ENCODE measurements at regions not wholly inside any gene's neighbourhood (a gene's known extent, or its start where the extent isn't known, plus 50 kb on each side); places are given as distances from the start of the nearest gene placed in this dataset.

- H3K27ac ChIP-seq (ENCODE audit: low read length in 2 of 2) = no peak overlapping the region
- DNase-seq (no peak), ATAC-seq (ENCODE audit: low read depth) (no peak)
- H2AFZ ChIP-seq (ENCODE audit: insufficient read depth, low read depth, low read length, poor library complexity, severe bottlenecking) = no peak overlapping the region
- H3K9ac ChIP-seq (ENCODE audit: low read length) = no peak overlapping the region
- ChIA-PET POLR2A (no interaction called here), CTCF (no interaction called here)
- intact Hi-C loops (cut with micrococcal nuclease) = no loop called here
- no peak overlapping the region for H3K4me3 ChIP-seq (ENCODE audit: control extremely low read depth in 1 of 5, extremely low read depth in 1 of 5, insufficient read depth in 1 of 5, low read depth in 2 of 5, low read length in 4 of 5)
- no peak for TF ChIP-seq CTCF (IDR thresholded peaks at IDR 0.05)
- no peak for TF ChIP-seq EZH2 (IDR thresholded peaks at IDR 0.05; ENCODE audit: borderline replicate concordance, insufficient read depth, low read depth, low read length, poor library complexity, severe bottlenecking)
- Mint-ChIP-seq H3K4me3 (no peak overlapping the region), H3K4me1 (no peaks in the 10 kb centered on the region), H3K27me3 (peaks cover 7% of the 10 kb centered on the region), H3K27ac (no peak overlapping the region), H3K9me3 (ENCODE audit: insufficient read depth) (peaks cover 2% of the 10 kb centered on the region)
- no peaks in the 10 kb centered on the region for H3K27me3 ChIP-seq (replicated peaks in 1 of 4; ENCODE audit: control extremely low read depth in 1 of 4, control insufficient read depth in 3 of 4, insufficient read depth in 4 of 4, low read length in 3 of 4)
- no peaks in the 10 kb centered on the region for H3K36me3 ChIP-seq (replicated peaks in 1 of 2; ENCODE audit: control extremely low read depth in 1 of 2, control insufficient read depth in 1 of 2, extremely low read depth in 1 of 2, insufficient read depth in 2 of 2, low read length in 1 of 2)
- WGBS (ENCODE audit: insufficient coverage) = no CpG with 5 or more reads among the region's 4 CpGs
- H3K4me2 ChIP-seq (replicated peaks; ENCODE audit: low read depth, low read length, poor library complexity, severe bottlenecking) = no peak overlapping the region
- H3K4me1 ChIP-seq (ENCODE audit: control insufficient read depth in 2 of 2, insufficient read depth in 2 of 2, low read length in 2 of 2) = no peaks in the 10 kb centered on the region
- H3K79me2 ChIP-seq (ENCODE audit: control insufficient read depth, insufficient read depth, low read length) = no peaks in the 10 kb centered on the region
- H4K20me1 ChIP-seq (ENCODE audit: control insufficient read depth, insufficient read depth, low read length, poor library complexity, severe bottlenecking) = no peaks in the 10 kb centered on the region
- peaks cover 0 to 11% (median 0%) of the 10 kb centered on the region in 3 donors for H3K9me3 ChIP-seq (ENCODE audit: control extremely low read depth in 1 of 3, control insufficient read depth in 2 of 3, insufficient read depth in 1 of 3, low read length in 2 of 3)
Observed at GRCh38 chr6:159506048-159506447, 187.0 kb downstream of the SOD2 start.

- H3K27ac ChIP-seq (ENCODE audit: low read length in 2 of 2) = no peak overlapping the region
- no peaks in the 10 kb centered on the region for H4K20me1 ChIP-seq (ENCODE audit: control insufficient read depth, insufficient read depth, low read length, poor library complexity, severe bottlenecking)
- no peaks in the 10 kb centered on the region for H3K79me2 ChIP-seq (ENCODE audit: control insufficient read depth, insufficient read depth, low read length)
- Mint-ChIP-seq H3K27me3 (peaks cover 8% of the 10 kb centered on the region), H3K27ac (no peak overlapping the region), H3K4me3 (no peak overlapping the region), H3K4me1 (no peaks in the 10 kb centered on the region), H3K9me3 (ENCODE audit: insufficient read depth) (peaks cover 2% of the 10 kb centered on the region)
- H3K4me2 ChIP-seq (replicated peaks; ENCODE audit: low read depth, low read length, poor library complexity, severe bottlenecking) = no peak overlapping the region
- intact Hi-C loops (cut with micrococcal nuclease) = no loop called here
- no peaks in the 10 kb centered on the region for H3K36me3 ChIP-seq (replicated peaks in 1 of 2; ENCODE audit: control extremely low read depth in 1 of 2, control insufficient read depth in 1 of 2, extremely low read depth in 1 of 2, insufficient read depth in 2 of 2, low read length in 1 of 2)
- POLR2A ChIA-PET = no interaction called here
- no peak overlapping the region for H3K9ac ChIP-seq (ENCODE audit: low read length)
- H3K4me1 ChIP-seq (ENCODE audit: control insufficient read depth in 2 of 2, insufficient read depth in 2 of 2, low read length in 2 of 2) = no peaks in the 10 kb centered on the region
- no peak overlapping the region for H3K4me3 ChIP-seq (ENCODE audit: control extremely low read depth in 1 of 5, extremely low read depth in 1 of 5, insufficient read depth in 1 of 5, low read depth in 2 of 5, low read length in 4 of 5)
- peaks cover 0 to 11% (median 0%) of the 10 kb centered on the region in 3 donors for H3K9me3 ChIP-seq (ENCODE audit: control extremely low read depth in 1 of 3, control insufficient read depth in 2 of 3, insufficient read depth in 1 of 3, low read length in 2 of 3)
- WGBS (ENCODE audit: insufficient coverage) = 92% methylated on average over 18 of the region's 19 CpGs
- no peaks in the 10 kb centered on the region for H3K27me3 ChIP-seq (replicated peaks in 1 of 4; ENCODE audit: control extremely low read depth in 1 of 4, control insufficient read depth in 3 of 4, insufficient read depth in 4 of 4, low read length in 3 of 4)
- TF ChIP-seq EZH2 (IDR thresholded peaks at IDR 0.05; ENCODE audit: borderline replicate concordance, insufficient read depth, low read depth, low read length, poor library complexity, severe bottlenecking) (no peak), CTCF (IDR thresholded peaks at IDR 0.05) (no peak)
- no peak overlapping the region for H2AFZ ChIP-seq (ENCODE audit: insufficient read depth, low read depth, low read length, poor library complexity, severe bottlenecking)
- CTCF ChIA-PET = no interaction called here
- DNase-seq (no peak), ATAC-seq (ENCODE audit: low read depth) (no peak)
Observed at GRCh38 chr6:159505140-159505922, 187.7 kb downstream of the SOD2 start.

Data from B cell (primary cell).